ENCODE measurements at regions not wholly inside any gene's neighbourhood (a gene's known extent, or its start where the extent isn't known, plus 50 kb on each side); places are given as distances from the start of the nearest gene placed in this dataset.

DNA sequence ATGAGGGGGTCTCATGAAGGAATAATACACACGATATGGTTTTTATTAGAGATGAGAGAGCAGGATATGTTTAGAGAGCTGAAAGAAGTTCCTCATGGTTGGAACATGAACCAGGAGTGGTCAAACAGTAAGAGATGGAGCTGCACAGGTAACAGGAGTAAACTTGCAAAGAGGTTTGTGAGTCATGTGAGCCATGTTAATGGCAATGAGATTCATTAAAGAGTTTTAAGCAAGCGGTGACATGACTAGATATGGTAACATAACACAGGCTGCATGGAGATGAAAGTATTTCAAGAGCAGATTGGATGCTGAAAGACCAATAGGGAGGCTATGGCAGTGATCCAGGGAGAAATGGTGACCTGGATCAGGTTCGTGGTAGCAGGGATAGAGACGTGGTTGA, 62.6 kb upstream of the SSTR1 start:
- H3K36me3 ChIP-seq = no peaks in the 10 kb centered on the region
- no peak for DNase-seq
- intact Hi-C loops (cut with DNase I; ENCODE audit: low total_unique reads) (no loop called here), in situ Hi-C loops (cut with MboI; ENCODE audit: low sequenced_read_pairs in 4 of 4) (no loop called here)
- no peak overlapping the region for H3K27ac ChIP-seq
- no peak for TF ChIP-seq POLR2A (IDR thresholded peaks at IDR 0.05)
- TF ChIP-seq, protein P1, sequence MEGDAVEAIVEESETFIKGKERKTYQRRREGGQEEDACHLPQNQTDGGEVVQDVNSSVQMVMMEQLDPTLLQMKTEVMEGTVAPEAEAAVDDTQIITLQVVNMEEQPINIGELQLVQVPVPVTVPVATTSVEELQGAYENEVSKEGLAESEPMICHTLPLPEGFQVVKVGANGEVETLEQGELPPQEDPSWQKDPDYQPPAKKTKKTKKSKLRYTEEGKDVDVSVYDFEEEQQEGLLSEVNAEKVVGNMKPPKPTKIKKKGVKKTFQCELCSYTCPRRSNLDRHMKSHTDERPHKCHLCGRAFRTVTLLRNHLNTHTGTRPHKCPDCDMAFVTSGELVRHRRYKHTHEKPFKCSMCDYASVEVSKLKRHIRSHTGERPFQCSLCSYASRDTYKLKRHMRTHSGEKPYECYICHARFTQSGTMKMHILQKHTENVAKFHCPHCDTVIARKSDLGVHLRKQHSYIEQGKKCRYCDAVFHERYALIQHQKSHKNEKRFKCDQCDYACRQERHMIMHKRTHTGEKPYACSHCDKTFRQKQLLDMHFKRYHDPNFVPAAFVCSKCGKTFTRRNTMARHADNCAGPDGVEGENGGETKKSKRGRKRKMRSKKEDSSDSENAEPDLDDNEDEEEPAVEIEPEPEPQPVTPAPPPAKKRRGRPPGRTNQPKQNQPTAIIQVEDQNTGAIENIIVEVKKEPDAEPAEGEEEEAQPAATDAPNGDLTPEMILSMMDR (IDR thresholded peaks at IDR 0.05 in 4 of 5, conservative IDR thresholded peaks at IDR 0.05 in 1 of 5) = no peak
- H3K4me3 ChIP-seq = no peak overlapping the region
- H3K27me3 ChIP-seq = no peaks in the 10 kb centered on the region
- no peak for ATAC-seq
- no peaks in the 10 kb centered on the region for H3K9me3 ChIP-seq
- no peaks in the 10 kb centered on the region for H3K4me1 ChIP-seq

DNA sequence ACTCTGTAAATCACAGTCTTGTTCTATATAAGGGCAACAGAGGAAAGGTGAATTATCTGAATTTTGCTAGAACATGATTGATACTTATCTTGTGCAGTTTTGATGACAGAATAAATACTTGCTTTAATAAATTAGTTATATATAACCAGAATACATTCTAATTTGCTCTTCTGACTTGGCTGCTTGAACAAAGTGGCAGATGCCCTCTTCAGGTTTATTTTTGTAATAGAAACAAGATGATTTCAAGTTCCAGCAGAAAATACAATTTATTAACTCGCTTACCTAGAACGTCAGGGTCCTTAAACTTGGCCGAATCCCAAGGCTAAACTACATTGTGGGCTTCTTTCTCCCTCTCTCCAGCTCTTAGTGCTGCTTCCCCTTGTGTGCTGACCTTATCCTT, 57.6 kb upstream of the SSTR1 start:
- Histone ChIP-seq H3K4me3 (no peak overlapping the region), H3K9me3 (no peaks in the 10 kb centered on the region), H3K4me1 (no peaks in the 10 kb centered on the region), H3K27me3 (no peaks in the 10 kb centered on the region), H3K36me3 (no peaks in the 10 kb centered on the region), H3K27ac (no peak overlapping the region)
- TF ChIP-seq, protein P1 (IDR thresholded peaks at IDR 0.05 in 4 of 5, conservative IDR thresholded peaks at IDR 0.05 in 1 of 5) = no peak
- no peak for TF ChIP-seq POLR2A (IDR thresholded peaks at IDR 0.05)
- intact Hi-C loops (cut with DNase I; ENCODE audit: low total_unique reads) = no loop called here
- DNase-seq (no peak), ATAC-seq (no peak)
- in situ Hi-C loops (cut with MboI; ENCODE audit: low sequenced_read_pairs in 4 of 4) = no loop called here
